Skin epidermis (tissue), 12 donors: ENCODE measurements at regions not wholly inside any gene's neighbourhood (a gene's known extent, or its start where the extent isn't known, plus 50 kb on each side); places are given as distances from the start of the nearest gene placed in this dataset.
"Not testable (repeated sequence)": the region's sequence is repeated elsewhere in the genome, so short reads cannot be mapped to it uniquely, and the experiment has no call there.

Experiments used
- H3K27ac ChIP-seq, 21 experiments: fragments of 200-600 bp; sonication (generic) in 11 of 21; one replicate each; pipeline ENCODE4 v1.5.0; 2020; ENCODE audit warnings: mild to moderate bottlenecking in 3 of 21, inconsistent platforms in 2 of 21, moderate library complexity in 2 of 21
- H3K4me3 ChIP-seq, 7 experiments: fragments of 200-600 bp; sonication (generic) in 2 of 7; one replicate each; pipeline ENCODE4 v1.5.0; 2020; ENCODE audit warnings: inconsistent platforms in 2 of 7, mild to moderate bottlenecking in 2 of 7, moderate library complexity in 1 of 7

- Histone ChIP-seq H3K27ac (no peak overlapping the region), H3K4me3 (no peak overlapping the region)
Observed at GRCh38 chr2:186962085-186962747, 113.2 kb upstream of the ZSWIM2 start.

- H3K4me3 ChIP-seq, H3K27ac ChIP-seq: not testable (repeated sequence)
Observed at GRCh38 chr2:186960241-186960640, 111.3 kb upstream of the ZSWIM2 start.

- H3K4me3 ChIP-seq = no peak overlapping the region
- no peak overlapping the region for H3K27ac ChIP-seq
Observed at GRCh38 chr2:186959486-186959885, 110.5 kb upstream of the ZSWIM2 start.

- Histone ChIP-seq H3K4me3 (no peak overlapping the region), H3K27ac (no peak overlapping the region)
Observed at GRCh38 chr2:186950694-186951093, 101.7 kb upstream of the ZSWIM2 start.

- Histone ChIP-seq H3K27ac (no peak overlapping the region), H3K4me3 (no peak overlapping the region)
Observed at GRCh38 chr2:186949726-186950256, 100.8 kb upstream of the ZSWIM2 start.

GRCh38 chr2:186947516-186947915, 98.5 kb upstream of the ZSWIM2 start:
- Histone ChIP-seq H3K27ac (no peak overlapping the region), H3K4me3 (no peak overlapping the region)

GRCh38 chr2:186946896-186947467, 98.0 kb upstream of the ZSWIM2 start:
- no peak overlapping the region for H3K27ac ChIP-seq
- H3K4me3 ChIP-seq = no peak overlapping the region

GRCh38 chr2:186941853-186942252, 92.9 kb upstream of the ZSWIM2 start:
- Histone ChIP-seq H3K4me3 (no peak overlapping the region), H3K27ac (no peak overlapping the region)

GRCh38 chr2:186940463-186940862, 91.5 kb upstream of the ZSWIM2 start:
- Histone ChIP-seq H3K4me3 (no peak overlapping the region), H3K27ac (no peak overlapping the region)

- no peak overlapping the region for H3K4me3 ChIP-seq
- H3K27ac ChIP-seq = no peak overlapping the region
Observed at GRCh38 chr2:186934420-186934819, 85.5 kb upstream of the ZSWIM2 start.

GRCh38 chr2:186927867-186928191, 78.9 kb upstream of the ZSWIM2 start:
- Histone ChIP-seq H3K27ac (no peak overlapping the region), H3K4me3 (no peak overlapping the region)

GRCh38 chr2:186927185-186927866, 78.4 kb upstream of the ZSWIM2 start:
- Histone ChIP-seq H3K4me3 (no peak overlapping the region), H3K27ac (no peak overlapping the region)

GRCh38 chr2:186925514-186925913, 76.5 kb upstream of the ZSWIM2 start:
- Histone ChIP-seq H3K27ac (no peak overlapping the region), H3K4me3 (no peak overlapping the region)

GRCh38 chr2:186922316-186922715, 73.3 kb upstream of the ZSWIM2 start:
- H3K27ac ChIP-seq = not testable (repeated sequence)

GRCh38 chr2:186919296-186919695, 70.3 kb upstream of the ZSWIM2 start:
- no peak overlapping the region for H3K4me3 ChIP-seq
- H3K27ac ChIP-seq = no peak overlapping the region

More at GRCh38 chr2:186922316-186922715, 73.3 kb upstream of the ZSWIM2 start:
- H3K4me3 ChIP-seq = not testable (repeated sequence)

GRCh38 chr2:186918495-186918894, 69.5 kb upstream of the ZSWIM2 start:
- Histone ChIP-seq H3K4me3 (no peak overlapping the region), H3K27ac (no peak overlapping the region)

GRCh38 chr2:186917866-186918265, 68.9 kb upstream of the ZSWIM2 start:
- H3K27ac ChIP-seq = no peak overlapping the region
- H3K4me3 ChIP-seq = no peak overlapping the region

GRCh38 chr2:186913870-186914269, 64.9 kb upstream of the ZSWIM2 start:
- no peak overlapping the region for H3K4me3 ChIP-seq
- no peak overlapping the region for H3K27ac ChIP-seq

- Histone ChIP-seq H3K27ac (no peak overlapping the region), H3K4me3 (no peak overlapping the region)
Observed at GRCh38 chr2:186912979-186913378, 64.0 kb upstream of the ZSWIM2 start.

GRCh38 chr2:186911551-186912085, 62.6 kb upstream of the ZSWIM2 start:
- no peak overlapping the region for H3K27ac ChIP-seq

GRCh38 chr2:186910996-186911395, 62.0 kb upstream of the ZSWIM2 start:
- H3K4me3 ChIP-seq = no peak overlapping the region

More at GRCh38 chr2:186911551-186912085, 62.6 kb upstream of the ZSWIM2 start:
- H3K4me3 ChIP-seq = no peak overlapping the region

More at GRCh38 chr2:186910996-186911395, 62.0 kb upstream of the ZSWIM2 start:
- H3K27ac ChIP-seq = no peak overlapping the region
